Muscle of leg (tissue), 3 donors: ENCODE measurements at regions not wholly inside any gene's neighbourhood (a gene's known extent, or its start where the extent isn't known, plus 50 kb on each side); places are given as distances from the start of the nearest gene placed in this dataset.

Source experiments
- DNase-seq: peaks from one replicate; pipeline ENCODE4 v3.0.0; 2013
- H3K27ac ChIP-seq: one replicate; pipeline ENCODE4 v1.5.1; 2013; ENCODE audit warnings: mild to moderate bottlenecking, low read length, control low read depth
- H3K27me3 ChIP-seq: one replicate; pipeline ENCODE4 v1.6.1; 2013; ENCODE audit warnings: low read length; ENCODE audit not compliant: control insufficient read depth, insufficient read depth
- H3K36me3 ChIP-seq: one replicate; pipeline ENCODE4 v1.6.1; 2013; ENCODE audit warnings: low read length; ENCODE audit not compliant: control insufficient read depth, insufficient read depth
- H3K4me1 ChIP-seq: one replicate; pipeline ENCODE4 v1.6.1; 2013; ENCODE audit warnings: low read length; ENCODE audit not compliant: control insufficient read depth, insufficient read depth
- H3K4me3 ChIP-seq: one replicate; pipeline ENCODE4 v1.5.1; 2013; ENCODE audit warnings: low read length, control low read depth
- H3K9me3 ChIP-seq: replicated peaks from 2 replicates; pipeline ENCODE4 v1.6.1; 2013; ENCODE audit warnings: low read depth, low read length; ENCODE audit not compliant: control insufficient read depth
- WGBS: methylation state at CpG from one replicate; pipeline ENCODE4 v1.1.5; 2013; ENCODE audit warnings: missing lambda C conversion rate; ENCODE audit not compliant: insufficient coverage; 5-methylcytosine and 5-hydroxymethylcytosine counted together

- no peak overlapping the region for H3K4me3 ChIP-seq
Observed at GRCh38 chrX:67780694-67781109, 236.9 kb downstream of the AR start.

GRCh38 chrX:67781132-67781531 is 237.3 kb downstream of the AR start:
- Histone ChIP-seq H3K9me3 (no peaks in the 10 kb centered on the region), H3K4me1 (peaks cover 13% of the 10 kb centered on the region), H3K27me3 (peaks cover 2% of the 10 kb centered on the region), H3K27ac (peak overlapping the region; percentile 67), H3K36me3 (no peaks in the 10 kb centered on the region), H3K4me3 (no peak overlapping the region)
- no peak for DNase-seq
- WGBS = 35% methylated on average over 3 of the region's 3 CpGs

More at GRCh38 chrX:67780694-67781109, 236.9 kb downstream of the AR start:
- DNase-seq = peak; percentile 90
- no CpG with 5 or more reads among the region's 2 CpGs for WGBS
- H3K9me3 ChIP-seq = no peaks in the 10 kb centered on the region
- peak overlapping the region; percentile 67 for H3K27ac ChIP-seq
- H3K27me3 ChIP-seq = peaks cover 2% of the 10 kb centered on the region
- no peaks in the 10 kb centered on the region for H3K36me3 ChIP-seq
- peaks cover 13% of the 10 kb centered on the region for H3K4me1 ChIP-seq

GRCh38 chrX:67784712-67785111 is 240.9 kb downstream of the AR start:
- DNase-seq = peak; percentile 7
- Histone ChIP-seq H3K9me3 (no peaks in the 10 kb centered on the region), H3K4me1 (peaks cover 10% of the 10 kb centered on the region), H3K27me3 (peaks cover 2% of the 10 kb centered on the region), H3K4me3 (no peak overlapping the region), H3K36me3 (no peaks in the 10 kb centered on the region), H3K27ac (no peak overlapping the region)
- 40% methylated on average over 1 of the region's 2 CpGs for WGBS

- H3K9me3 ChIP-seq = no peaks in the 10 kb centered on the region
- WGBS = no CpG with 5 or more reads among the region's 2 CpGs
- DNase-seq = peak; percentile 16
Observed at GRCh38 chrX:67787196-67787595, 243.4 kb downstream of the AR start.

GRCh38 chrX:67789536-67789935 is 245.7 kb downstream of the AR start:
- no peaks in the 10 kb centered on the region for H3K9me3 ChIP-seq
- no peaks in the 10 kb centered on the region for H3K27me3 ChIP-seq
- no peak overlapping the region for H3K4me3 ChIP-seq
- no peaks in the 10 kb centered on the region for H3K4me1 ChIP-seq
- H3K27ac ChIP-seq = no peak overlapping the region
- H3K36me3 ChIP-seq = no peaks in the 10 kb centered on the region
- DNase-seq = no peak
- 67% methylated on average over 1 of the region's 2 CpGs for WGBS

More at GRCh38 chrX:67787196-67787595, 243.4 kb downstream of the AR start:
- no peak overlapping the region for H3K27ac ChIP-seq
- H3K36me3 ChIP-seq = no peaks in the 10 kb centered on the region
- H3K4me3 ChIP-seq = no peak overlapping the region
- H3K4me1 ChIP-seq = no peaks in the 10 kb centered on the region
- H3K27me3 ChIP-seq = no peaks in the 10 kb centered on the region
